NCI-H345 treated with DMSO at 0.1 percent for 48 hours (cell line): ENCODE measurements at regions not wholly inside any gene's neighbourhood (a gene's known extent, or its start where the extent isn't known, plus 50 kb on each side); places are given as distances from the start of the nearest gene placed in this dataset.

Source experiments
- DNase-seq: peaks from one replicate; lab custom pipeline; 2025; ENCODE audit not compliant: unreplicated experiment; lab: John Stamatoyannopoulos, UW

DNA sequence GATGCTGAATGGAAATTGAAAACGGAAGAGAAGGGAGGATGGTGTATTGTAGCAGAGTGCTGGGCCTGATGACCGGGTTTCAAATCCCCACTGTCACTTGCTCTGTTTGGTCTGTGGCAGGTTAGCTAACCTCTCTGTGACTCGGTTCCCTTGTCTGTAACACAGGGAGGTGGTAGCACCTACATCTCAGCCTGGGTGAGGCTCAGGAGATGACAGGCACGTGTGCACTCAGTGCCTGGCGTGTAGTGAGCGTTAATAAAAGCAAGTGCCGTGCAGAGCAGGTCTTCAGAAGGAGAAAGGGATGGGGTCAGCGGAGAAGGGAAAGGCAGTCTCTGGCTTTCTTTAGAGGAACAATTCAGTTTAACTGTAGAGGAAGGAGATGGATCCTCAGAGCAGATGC lies 125.5 kb upstream of the SMIM21 start:
- DNase-seq, result no peak

- DNase-seq, result no peak
These were observed 123.6 kb upstream of the SMIM21 start for GRCh38 chr18:75551071-75551470.

GRCh38 chr18:75548353-75548905 lies 120.9 kb upstream of the SMIM21 start:
- no peak for DNase-seq

DNA sequence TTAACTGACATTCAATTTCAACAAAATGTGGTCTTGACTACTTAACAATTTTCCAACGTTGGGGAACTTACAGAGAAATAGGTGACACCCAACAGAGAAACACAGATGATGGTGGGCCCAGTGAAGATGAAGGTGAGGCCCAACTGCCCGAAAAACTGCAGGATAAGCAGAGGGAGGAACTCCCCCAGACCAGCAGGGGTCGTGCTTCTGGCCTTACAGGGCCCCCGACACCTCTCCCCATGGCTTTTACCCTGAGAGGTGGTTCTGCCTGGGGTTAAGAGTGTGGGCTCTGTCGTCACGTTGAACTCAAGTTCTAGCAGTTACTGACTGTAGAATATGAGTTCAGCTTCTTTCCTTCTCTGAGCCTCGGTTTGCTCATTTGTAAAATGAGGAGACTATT lies 119.5 kb upstream of the SMIM21 start:
- no peak for DNase-seq

DNA sequence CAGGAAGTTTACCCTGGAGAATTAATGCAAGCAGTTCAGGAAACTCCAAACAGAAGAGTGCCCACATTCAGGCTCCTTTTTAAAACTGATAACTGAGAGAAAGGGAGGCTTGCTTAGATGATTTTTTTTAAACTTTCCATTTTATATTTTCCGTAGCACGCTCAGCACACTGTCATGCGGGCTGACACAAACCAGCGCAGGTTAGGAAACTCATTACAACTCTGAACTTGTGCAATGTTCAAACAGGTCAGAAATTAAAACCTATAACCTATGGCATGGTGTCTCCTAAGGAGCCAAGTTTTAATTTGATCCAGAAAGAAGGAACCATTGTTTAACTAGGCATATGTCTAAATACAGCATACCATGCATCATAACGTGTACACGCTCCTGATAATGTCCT lies 117.7 kb upstream of the SMIM21 start:
- DNase-seq, result no peak

- no peak for DNase-seq
These were observed 117.0 kb upstream of the SMIM21 start for GRCh38 chr18:75544496-75544895.

- DNase-seq, result no peak
These were observed 116.6 kb upstream of the SMIM21 start for GRCh38 chr18:75544051-75544481.

- DNase-seq, result no peak
These were observed 111.2 kb upstream of the SMIM21 start for GRCh38 chr18:75538727-75539126.

GRCh38 chr18:75533950-75534349 lies 106.4 kb upstream of the SMIM21 start:
- DNase-seq, result no peak

- no peak for DNase-seq
These were observed 105.7 kb upstream of the SMIM21 start for GRCh38 chr18:75533209-75533608.

DNA sequence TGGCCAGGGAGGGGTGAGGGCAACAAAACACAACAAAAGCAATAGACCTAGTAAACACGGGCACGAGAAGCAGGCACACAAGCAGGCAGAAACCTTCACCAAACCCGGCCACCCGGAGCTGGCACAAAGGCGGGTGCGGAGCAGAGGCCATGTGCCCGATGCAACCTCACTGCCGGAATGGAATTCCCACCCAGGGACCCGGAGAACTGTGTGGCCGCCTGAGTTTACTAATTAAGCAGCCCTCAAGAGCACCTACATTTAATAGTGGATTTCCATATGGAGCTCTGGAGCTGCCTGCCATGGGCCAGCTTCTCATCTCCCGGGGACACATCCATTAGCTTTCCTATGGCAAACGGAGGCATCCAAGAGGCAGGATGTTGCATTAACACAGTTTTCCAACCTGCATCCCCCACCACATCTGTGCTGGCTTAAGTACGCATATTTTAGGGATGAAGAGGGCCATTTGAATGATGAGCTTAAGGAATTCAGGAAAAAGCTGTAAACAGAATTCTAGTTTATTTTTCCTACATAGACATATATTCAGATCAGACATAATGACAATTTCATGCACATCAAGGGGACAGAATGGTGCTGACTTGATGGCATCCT lies 104.5 kb upstream of the SMIM21 start:
- no peak for DNase-seq

GRCh38 chr18:75531212-75531850 lies 103.8 kb upstream of the SMIM21 start:
- no peak for DNase-seq

DNA sequence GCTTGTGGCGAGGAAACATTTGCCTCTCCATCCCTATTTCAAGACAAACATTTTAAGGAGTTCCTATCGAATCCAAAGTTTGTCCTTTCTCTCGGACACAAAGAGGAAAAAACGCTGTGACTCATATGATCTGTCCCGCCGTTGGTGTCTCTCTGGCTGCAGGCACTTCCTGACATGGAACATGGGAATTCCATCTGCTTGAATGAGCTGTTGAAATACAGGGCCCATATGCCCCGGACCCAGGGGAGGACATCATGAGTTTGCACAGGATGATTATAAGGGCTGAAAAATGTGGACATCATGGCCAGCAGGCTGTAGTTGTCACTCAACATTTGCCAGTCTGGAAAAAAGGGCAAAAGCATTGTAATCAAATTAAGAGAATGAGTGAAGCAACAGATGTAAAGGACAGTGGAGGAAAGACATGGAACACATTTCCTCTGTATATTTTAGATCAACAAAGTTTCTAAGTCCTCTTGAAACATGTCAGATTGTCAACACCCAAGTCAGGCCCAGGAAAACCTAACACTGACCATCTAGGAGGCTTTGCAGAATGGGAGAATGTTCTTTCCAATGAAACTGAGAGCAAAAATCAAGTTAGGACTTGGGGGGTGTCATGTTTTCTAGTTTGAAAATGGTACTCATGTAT lies 103.2 kb upstream of the SMIM21 start:
- DNase-seq, result no peak

DNA sequence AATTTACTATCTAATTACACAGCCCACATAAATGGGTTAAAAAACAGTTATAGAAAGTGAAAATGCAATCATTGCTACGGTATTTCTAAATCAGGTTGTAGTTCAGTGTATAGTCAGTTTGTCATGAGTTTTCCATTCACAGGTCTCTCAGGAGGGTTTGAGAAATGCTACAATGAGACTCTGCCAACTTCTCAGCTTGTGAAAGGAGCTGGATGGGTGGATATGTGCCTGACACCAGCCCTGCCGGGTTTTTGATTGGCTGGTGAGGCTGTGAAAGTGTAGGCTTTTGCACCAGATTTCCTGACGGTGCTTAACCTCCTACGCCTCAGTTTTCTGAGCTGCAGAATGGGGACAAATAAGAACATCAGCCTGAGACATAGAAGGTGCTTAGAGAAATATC lies 102.6 kb upstream of the SMIM21 start:
- DNase-seq, result no peak

- no peak for DNase-seq
These were observed 101.9 kb upstream of the SMIM21 start for GRCh38 chr18:75529394-75529793.

DNA sequence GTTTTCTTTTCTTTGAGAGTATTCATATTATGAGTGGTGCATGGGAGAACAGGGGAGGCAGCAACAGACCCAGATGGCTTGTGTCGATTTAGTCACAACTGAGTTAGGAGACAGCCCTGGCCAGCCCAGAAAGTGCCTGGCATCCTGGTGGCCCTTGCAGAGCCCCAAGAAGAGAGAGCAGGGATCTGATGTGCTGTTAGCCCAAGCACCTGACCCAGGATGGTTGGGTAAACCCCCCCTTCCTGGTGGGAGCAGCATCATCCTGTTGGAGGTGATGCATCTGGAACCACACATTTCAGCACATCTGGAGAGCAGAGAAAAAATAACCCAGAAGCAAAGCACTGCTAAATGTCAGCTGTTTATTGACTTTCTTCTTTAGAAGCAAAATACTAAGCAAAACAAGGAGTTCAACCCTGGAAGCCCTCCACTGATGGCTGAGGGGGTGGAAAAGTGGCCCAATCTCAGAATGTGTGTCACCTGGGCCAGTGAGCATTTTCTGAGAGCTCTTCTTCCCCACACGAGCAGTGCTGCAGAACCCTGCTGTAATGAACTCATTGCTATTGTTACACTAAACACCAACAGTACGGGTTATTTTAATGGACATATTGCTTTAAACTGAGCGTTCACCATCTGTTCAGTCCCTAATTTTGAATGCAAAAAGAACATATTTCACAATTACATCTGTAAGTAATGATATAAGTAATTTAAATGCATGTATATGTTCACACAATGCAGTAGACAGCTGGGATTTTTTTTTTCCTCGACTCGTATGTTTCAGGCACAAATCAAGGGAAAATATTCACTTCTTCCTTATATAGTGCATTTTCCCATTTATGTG lies 100.6 kb upstream of the SMIM21 start:
- no peak for DNase-seq

DNA sequence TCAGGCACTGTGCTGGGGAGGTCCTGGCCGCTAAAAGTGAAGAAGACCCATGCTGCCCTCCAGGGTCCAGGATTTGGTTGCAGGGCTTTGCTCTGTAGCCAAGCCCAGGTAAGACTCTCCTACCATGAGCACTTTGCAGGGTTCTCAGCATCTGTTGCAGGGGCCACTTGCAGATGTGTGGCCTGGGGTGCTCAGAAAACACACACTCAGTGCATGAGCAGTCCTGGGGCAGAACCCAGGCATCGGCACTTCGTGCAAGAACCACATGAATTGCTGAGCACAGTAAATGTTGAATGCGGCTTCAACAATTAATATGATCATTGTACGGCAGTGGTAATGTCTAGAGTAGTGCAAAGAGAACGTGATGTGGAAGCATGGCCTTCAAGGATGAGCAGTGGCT lies 98.5 kb upstream of the SMIM21 start:
- DNase-seq, result no peak

- no peak for DNase-seq
These were observed 97.8 kb upstream of the SMIM21 start for GRCh38 chr18:75525331-75525730.

GRCh38 chr18:75524841-75525240 lies 97.3 kb upstream of the SMIM21 start:
- DNase-seq, result no peak

- DNase-seq, result no peak
These were observed 96.7 kb upstream of the SMIM21 start for GRCh38 chr18:75524181-75524580.

- no peak for DNase-seq
These were observed 94.3 kb upstream of the SMIM21 start for GRCh38 chr18:75521816-75522215.
